ENCODE measurements at regions not wholly inside any gene's neighbourhood (a gene's known extent, or its start where the extent isn't known, plus 50 kb on each side); places are given as distances from the start of the nearest gene placed in this dataset.
"Not testable (repeated sequence)": the region's sequence is repeated elsewhere in the genome, so short reads cannot be mapped to it uniquely, and the experiment has no call there.

DNA sequence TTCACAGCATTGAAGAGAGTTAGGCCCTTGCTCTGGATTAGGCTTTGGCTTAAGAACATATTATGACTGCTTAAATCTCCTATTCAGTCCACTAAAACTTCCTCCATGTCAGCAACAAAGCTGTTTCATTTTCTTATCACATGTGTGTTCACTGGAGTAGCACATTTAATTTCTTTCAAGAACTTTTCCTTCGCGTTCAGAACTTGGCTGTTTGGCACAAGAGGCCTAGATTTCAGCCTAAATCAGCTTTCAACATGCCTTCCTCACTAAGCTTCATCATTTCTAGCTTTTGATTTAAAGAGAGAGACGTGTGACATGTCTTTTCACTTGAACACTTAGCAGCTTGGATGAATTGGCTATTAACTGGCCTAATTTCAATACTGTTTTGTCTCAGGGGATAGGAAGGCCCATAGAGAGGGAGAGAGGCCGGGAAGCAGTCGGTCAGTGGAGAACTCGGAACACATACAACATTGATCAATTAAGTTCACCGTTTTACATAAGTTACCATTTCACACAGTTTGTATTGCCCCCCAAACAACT lies 885.2 kb upstream of the AUTS2 start:
- DNase-seq (ENCODE audit: low read depth), result no peak

- not testable (repeated sequence) for DNase-seq (ENCODE audit: low read depth)
Observed at GRCh38 chr7:68714135-68714534, 884.1 kb upstream of the AUTS2 start.

DNA sequence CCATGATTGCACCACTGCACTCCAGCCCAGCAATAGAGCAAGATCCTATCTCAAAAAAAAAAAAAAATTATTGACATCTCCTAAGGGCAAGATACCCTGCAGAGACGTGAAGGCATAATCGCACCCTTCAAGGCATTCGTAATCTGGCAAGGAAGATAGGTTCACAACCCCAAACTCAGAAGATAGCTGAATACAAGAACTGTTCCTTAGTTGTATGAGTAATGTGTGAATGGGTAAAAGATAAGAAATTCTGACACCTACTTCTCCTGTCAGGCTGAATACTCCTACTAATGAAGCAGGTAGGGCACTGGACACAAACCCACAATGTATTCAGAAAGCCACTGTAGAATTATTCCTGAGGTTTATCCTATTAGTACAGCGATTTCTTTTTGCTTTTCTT lies 882.4 kb upstream of the AUTS2 start:
- no peak for DNase-seq (ENCODE audit: low read depth)

DNA sequence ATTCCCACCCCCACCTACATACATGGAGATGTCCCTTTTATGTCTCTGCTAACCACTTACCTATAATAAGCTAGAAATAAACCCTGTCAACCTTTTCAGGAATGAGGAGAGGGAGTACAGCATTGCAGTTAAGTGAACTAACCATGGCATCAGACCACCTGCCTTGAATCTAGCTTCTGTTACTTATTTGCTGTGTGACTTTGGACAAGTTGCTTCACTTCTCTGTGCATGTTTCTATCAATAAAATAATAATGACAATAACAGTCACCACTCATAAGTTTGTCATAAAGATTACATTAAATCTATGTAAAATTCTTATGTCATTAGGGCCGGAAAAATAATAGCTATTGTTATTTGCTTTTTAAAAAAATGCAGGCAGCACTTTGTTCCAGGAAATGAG lies 881.1 kb upstream of the AUTS2 start:
- DNase-seq (ENCODE audit: low read depth), result no peak

DNA sequence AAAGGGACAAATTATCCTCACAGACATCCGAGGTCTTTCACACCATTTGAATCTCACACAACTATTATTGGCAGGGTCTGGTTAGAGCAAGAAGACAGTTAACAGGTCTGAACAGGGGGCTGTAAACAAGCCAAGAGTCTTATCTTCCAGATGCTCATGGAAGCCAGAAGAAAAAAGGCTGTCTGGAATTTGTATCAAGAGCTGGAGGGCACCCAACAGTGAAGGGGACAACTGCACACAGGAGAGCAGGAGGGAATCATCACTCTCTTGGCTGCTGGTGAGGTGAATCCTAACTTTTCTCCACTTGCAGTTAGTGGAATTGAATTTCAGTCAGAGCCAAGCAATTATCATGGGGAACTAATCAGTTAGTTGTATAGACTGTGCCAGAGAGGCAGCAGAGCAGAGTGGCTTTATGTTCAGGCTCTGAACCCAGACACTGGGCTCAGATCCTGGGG lies 880.2 kb upstream of the AUTS2 start:
- no peak for DNase-seq (ENCODE audit: low read depth)

DNA sequence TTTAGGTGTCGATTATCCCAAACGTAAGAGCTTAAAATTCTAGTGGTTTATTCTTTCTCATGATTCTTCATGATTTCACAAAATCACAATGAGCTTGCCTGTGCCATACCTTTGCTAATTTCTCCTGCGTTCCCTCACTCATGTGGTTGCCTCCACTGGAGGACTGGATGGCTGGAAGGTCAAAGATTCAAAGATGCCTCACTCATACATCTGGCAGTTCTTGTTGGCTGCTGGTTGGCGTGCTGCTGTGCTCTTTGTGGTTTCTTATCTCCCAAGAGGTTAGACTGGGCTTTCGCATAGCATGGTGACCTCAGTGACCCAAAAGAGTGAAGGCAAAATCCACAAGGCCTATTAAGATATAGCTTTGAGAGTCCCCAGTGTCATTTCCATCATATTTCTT lies 877.6 kb upstream of the AUTS2 start:
- DNase-seq (ENCODE audit: low read depth), result no peak

- no peak for DNase-seq (ENCODE audit: low read depth)
Observed at GRCh38 chr7:68722044-68722443, 876.2 kb upstream of the AUTS2 start.

DNA sequence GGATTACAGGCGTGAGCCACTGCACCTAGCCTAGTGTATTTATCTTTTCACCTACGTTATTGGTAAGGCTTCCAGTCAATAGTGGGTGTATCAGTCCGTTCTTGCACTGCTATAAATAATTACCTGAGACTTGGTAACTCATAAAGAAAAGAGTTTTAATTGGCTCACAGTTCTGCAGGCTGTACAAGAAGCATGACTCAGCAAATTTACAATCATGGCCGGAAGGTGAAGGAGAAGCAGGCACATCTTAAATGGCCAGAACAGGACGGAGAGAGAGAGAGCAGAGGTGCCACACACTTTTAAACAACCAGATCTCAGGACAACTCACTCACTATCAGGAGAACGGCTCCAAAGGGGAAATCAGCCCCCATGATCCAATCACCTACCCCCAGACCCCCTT lies 873.3 kb upstream of the AUTS2 start:
- DNase-seq (ENCODE audit: low read depth), result no peak

GRCh38 chr7:68725843-68726785 lies 872.2 kb upstream of the AUTS2 start:
- no peak for DNase-seq (ENCODE audit: low read depth)

GRCh38 chr7:68728720-68729119 lies 869.6 kb upstream of the AUTS2 start:
- DNase-seq (ENCODE audit: low read depth), result not testable (repeated sequence)

GRCh38 chr7:68729371-68729770 lies 868.9 kb upstream of the AUTS2 start:
- no peak for DNase-seq (ENCODE audit: low read depth)

DNA sequence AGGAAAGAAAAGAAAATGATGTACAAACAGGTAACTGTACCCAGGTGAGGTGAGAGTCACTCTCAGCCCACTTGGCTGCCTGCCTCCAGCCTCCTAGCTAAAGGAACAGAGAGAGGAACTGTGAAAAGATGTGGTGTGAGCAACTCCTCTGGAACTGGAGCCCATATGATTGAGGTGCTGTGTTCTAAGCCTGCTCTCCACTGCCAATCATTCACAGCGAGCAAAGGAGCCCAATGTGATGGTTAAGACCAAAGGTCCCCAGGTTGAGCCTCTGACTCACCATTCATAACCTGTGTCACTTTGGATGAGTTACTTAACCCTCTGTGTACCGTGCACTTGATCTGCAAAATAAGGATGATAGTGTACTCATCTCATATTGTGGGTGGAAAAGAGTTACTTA lies 868.1 kb upstream of the AUTS2 start:
- DNase-seq (ENCODE audit: low read depth), result no peak

GRCh38 chr7:68730964-68731363 lies 867.3 kb upstream of the AUTS2 start:
- no peak for DNase-seq (ENCODE audit: low read depth)

DNA sequence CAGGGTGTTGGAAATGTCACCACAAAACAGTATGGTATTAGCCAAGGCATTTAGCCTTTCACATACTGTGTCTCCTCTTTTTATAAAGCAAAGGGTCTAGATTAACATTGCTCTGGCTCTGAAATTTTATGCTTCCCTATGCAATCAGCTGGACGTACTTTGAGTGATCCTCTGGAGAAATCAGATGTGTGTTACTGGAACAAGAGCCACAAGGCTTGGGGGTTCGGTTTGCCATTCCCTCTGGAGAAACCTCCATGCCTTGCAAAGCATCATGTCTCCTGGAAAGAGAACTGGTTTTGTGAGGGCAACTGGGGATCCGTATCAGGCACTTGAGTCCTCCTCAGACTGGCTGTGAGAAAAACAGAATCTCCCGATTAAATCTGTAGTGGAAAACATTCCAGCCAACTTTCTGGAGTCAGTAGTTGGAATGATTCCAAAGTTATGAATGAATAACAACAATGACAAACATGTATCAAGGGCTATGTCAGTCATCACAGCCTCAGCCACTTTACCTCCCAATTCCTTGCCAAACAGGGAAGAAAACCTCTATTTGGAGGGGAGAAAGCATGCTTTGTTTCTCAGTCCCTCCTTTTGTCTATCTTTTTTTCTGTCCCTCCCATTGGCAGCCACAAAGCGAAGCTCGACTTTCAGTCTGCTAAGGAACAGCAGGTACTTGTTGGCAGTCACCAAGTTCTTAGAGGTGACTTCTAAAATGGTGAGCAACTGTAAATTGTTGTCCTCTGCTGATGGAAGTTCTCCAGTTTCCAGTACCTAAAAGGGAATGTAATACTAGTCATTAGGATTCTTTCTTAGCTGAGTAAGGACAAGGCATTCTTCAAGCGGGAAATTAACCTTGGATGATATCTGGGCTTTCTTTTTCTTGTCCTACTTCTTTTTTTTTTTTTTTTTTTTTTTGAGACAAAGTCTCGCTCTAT lies 864.8 kb upstream of the AUTS2 start:
- no peak for DNase-seq (ENCODE audit: low read depth)

- DNase-seq (ENCODE audit: low read depth), result no peak
Observed at GRCh38 chr7:68734431-68734830, 863.8 kb upstream of the AUTS2 start.

GRCh38 chr7:68739306-68739705 lies 859.0 kb upstream of the AUTS2 start:
- no peak for DNase-seq (ENCODE audit: low read depth)

DNA sequence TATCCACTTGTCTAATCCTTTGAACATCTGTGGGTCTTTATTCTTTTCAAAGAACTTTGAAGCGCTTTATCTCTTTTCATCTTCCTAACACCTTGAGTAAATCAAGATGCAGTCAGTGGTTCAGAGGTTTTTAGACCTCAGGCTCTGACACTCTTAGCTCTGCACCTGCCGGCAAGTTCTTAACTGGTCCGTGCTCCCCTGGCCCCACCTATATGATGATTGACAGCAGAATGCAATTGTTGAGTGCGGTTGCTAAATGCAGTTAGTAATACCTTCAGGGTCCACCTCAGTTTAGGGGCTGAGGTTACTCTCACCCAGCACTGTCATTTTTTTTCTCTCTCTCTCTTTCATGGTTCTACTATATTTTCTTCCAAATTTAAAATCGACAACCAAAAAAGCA lies 854.2 kb upstream of the AUTS2 start:
- no peak for DNase-seq (ENCODE audit: low read depth)

DNA sequence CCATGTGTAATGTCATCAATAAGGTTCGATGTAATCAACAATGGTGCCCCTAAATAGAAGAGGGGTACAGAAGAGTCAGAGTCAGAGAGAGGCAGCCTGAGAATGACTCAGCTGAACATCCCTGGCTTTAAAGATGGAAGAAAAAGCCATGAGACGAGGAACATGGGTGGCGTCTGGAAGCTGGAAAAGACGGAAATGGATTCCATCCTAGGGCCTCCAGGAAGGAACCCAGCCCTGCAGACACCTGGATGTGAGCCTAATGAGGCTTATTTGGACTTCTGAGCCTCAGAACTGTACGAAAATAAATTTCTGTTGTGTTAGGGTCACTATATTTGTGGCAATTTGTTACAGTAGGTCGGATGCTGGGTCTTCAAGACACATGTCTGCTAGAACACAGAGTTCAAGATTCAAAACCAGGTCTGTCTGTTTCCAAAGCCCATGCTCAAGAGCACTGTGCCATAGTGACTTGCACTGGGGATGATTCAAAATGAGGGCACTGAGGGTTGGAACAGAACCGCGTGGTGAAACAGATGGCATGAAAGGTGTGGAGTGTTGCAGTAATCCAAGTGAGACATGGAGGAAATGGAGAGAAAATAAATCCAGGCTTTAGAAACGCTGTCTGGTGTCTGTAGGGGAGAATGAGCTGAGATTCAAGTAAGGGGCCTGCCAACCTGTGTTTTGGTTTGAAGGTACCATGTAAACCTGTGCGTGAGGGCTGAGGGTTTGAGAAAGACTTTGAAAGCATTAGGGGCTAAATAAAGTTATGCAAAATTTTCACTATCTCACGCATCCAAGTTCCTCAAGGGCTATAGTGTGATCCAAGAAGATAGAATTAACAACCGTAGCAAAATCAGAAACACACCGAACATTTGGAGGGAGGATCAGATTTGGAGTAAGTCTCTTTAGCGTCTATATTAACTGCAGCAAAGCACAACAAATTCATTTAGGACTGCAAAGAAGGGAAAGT lies 849.1 kb upstream of the AUTS2 start:
- DNase-seq (ENCODE audit: low read depth), result no peak

DNA sequence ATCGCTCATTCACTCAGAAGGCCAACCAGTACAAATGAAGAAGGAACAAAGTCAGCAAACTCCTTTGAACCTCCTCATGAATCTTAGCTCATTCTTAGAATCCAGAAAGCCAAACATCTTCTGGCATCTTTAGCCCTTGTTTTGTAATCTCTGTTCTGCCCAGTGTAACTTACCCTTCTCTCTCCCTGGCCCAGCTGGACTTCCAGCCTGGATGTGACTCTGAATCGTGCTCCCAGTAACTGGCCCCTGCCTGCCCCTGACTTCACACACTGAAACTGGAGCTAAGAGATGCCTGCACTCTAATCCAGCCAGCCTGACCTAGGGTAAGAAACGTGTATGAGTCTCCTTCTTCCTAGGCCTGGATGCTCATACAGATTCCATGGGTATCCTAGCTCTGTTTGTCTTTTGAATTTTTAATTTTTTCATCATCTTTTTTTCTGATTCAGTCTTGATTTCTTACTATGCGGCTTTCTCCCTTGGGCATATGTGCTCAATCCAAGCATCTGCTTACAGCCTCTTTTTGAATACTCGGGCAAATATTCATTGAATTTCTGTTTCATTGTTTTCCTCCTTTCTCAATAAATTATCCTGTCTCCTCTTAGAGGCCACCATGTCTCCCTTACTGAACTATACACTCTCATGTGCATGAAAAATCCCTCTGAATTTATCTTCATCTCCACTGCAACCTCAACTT lies 845.6 kb upstream of the AUTS2 start:
- no peak for DNase-seq (ENCODE audit: low read depth)

- DNase-seq (ENCODE audit: low read depth), result no peak
Observed at GRCh38 chr7:68754414-68754813, 843.9 kb upstream of the AUTS2 start.

Measured in fibroblast of the conjunctiva (primary cell).